Type B pancreatic cell (in vitro differentiated cells): ENCODE measurements at regions not wholly inside any gene's neighbourhood (a gene's known extent, or its start where the extent isn't known, plus 50 kb on each side); places are given as distances from the start of the nearest gene placed in this dataset.

Experiments
- DNase-seq: peaks from one replicate; pipeline ENCODE4 v3.0.0; 2021; ENCODE audit warnings: mixed read lengths; ENCODE audit not compliant: unreplicated experiment; ENCODE audit errors: extremely low spot score
- H3K27ac Mint-ChIP-seq: 2 replicates; pipeline ENCODE4 v1.8.0; 2021; ENCODE audit warnings: mild to moderate bottlenecking, mixed read lengths
- H3K27me3 Mint-ChIP-seq: 2 replicates; pipeline ENCODE4 v1.8.0; 2021; ENCODE audit warnings: mixed read lengths
- H3K36me3 Mint-ChIP-seq: 2 replicates; pipeline ENCODE4 v1.8.0; 2021; ENCODE audit warnings: mixed read lengths
- H3K4me1 Mint-ChIP-seq: one replicate; pipeline ENCODE4 v1.8.0; 2021; ENCODE audit warnings: mixed read lengths; ENCODE audit not compliant: unreplicated experiment
- H3K4me3 Mint-ChIP-seq: 2 replicates; pipeline ENCODE4 v1.8.0; 2021; ENCODE audit warnings: mild to moderate bottlenecking, mixed read lengths
- H3K9me3 Mint-ChIP-seq: 2 replicates; pipeline ENCODE4 v1.8.0; 2021; ENCODE audit warnings: mixed read lengths
- CTCF ChIP-seq: fragments of 200-600 bp; sonication (generic); conservative IDR thresholded peaks from 2 replicates; pipeline ENCODE4 v1.5.0; 2021; ENCODE audit warnings: antibody characterized with exemption, mild to moderate bottlenecking

DNA sequence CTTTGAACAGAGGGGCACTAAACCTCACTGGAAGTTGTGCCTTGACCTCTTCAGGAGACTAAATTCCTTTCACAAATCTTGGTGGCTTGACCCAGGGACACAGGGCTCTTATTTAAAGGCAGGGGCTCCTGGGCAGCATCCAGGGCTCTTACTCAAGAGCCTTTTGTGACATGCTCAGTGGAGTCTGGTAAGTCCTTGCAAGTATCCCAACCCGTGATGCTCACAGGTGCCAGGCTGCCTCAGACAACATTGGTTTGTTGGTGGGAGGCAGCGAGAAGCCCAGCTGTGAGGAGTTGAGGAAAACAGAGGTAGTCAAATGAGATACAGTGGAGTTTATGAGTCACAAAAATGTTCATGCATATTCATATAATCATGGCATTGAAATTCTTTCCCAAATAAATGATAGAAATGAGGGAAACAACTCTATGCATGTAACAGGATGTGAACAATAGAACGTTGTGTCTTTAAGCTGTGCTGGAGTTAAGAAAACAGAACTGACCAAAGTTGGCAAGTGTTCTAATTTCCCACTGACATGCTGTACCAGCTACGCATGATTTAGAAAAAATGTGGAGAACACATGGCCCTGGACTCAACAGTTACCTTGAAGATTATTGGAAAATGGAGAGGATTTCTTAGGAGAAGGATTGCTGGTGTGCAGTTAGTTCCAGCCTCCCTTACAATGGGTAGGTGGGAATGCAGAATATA, 654.5 kb upstream of the COBL start:
- no peak for TF ChIP-seq CTCF
- H3K4me3 Mint-ChIP-seq, result no peak overlapping the region
- DNase-seq, result no peak
- H3K36me3 Mint-ChIP-seq, result no peaks in the 10 kb centered on the region
- no peak overlapping the region for H3K27ac Mint-ChIP-seq
- H3K27me3 Mint-ChIP-seq, result no peaks in the 10 kb centered on the region
- no peaks in the 10 kb centered on the region for H3K4me1 Mint-ChIP-seq
- no peaks in the 10 kb centered on the region for H3K9me3 Mint-ChIP-seq

GRCh38 chr7:51968461-51968860, 651.9 kb upstream of the COBL start:
- Mint-ChIP-seq H3K27ac (no peak overlapping the region), H3K36me3 (no peaks in the 10 kb centered on the region), H3K4me3 (no peak overlapping the region), H3K27me3 (no peaks in the 10 kb centered on the region), H3K4me1 (no peaks in the 10 kb centered on the region), H3K9me3 (no peaks in the 10 kb centered on the region)
- DNase-seq, result no peak
- TF ChIP-seq CTCF, result no peak

DNA sequence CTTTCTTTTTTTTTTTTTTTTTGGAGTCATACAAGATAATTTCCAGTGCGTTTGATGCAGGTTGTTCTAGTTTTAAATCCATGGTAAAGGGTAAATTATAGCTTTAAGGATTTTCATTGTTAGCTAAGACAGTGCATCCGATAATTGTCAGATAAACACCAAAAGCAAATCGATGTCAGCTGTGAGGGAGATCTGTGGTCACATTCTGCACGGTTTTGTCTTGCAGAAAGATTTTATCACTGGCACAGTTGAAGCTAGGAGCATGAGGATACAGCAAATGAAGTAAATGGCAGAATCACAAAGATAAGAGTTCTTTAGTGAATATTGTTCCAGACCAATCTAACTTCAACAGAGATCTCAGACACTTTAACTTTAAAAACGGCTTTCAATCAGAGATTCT, 648.8 kb upstream of the COBL start:
- no peaks in the 10 kb centered on the region for H3K4me1 Mint-ChIP-seq
- no peaks in the 10 kb centered on the region for H3K27me3 Mint-ChIP-seq
- H3K9me3 Mint-ChIP-seq, result no peaks in the 10 kb centered on the region
- no peak overlapping the region for H3K4me3 Mint-ChIP-seq
- no peak overlapping the region for H3K27ac Mint-ChIP-seq
- DNase-seq, result no peak
- no peaks in the 10 kb centered on the region for H3K36me3 Mint-ChIP-seq
- no peak for TF ChIP-seq CTCF

DNA sequence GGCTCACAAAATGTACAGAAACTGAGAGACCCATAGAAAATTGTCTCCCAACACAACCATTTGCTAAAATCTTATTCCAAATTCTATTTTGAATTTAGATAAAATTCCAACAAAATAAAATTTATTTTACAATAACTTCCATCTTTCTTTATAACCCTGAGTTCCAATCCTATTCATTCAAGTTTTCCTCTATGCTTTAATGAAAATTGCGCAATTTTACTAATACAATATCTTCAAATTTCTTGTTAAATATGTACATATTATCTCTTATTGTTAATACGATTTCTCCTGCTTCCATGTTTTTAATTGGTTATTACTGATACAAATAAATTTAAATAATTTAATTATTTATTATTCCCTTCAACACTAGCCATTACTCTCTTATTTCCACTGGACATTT, 645.2 kb upstream of the COBL start:
- no peak for TF ChIP-seq CTCF
- Mint-ChIP-seq H3K9me3 (peaks cover 5% of the 10 kb centered on the region), H3K4me3 (no peak overlapping the region), H3K27me3 (no peaks in the 10 kb centered on the region), H3K36me3 (no peaks in the 10 kb centered on the region), H3K4me1 (no peaks in the 10 kb centered on the region), H3K27ac (no peak overlapping the region)
- DNase-seq, result no peak

DNA sequence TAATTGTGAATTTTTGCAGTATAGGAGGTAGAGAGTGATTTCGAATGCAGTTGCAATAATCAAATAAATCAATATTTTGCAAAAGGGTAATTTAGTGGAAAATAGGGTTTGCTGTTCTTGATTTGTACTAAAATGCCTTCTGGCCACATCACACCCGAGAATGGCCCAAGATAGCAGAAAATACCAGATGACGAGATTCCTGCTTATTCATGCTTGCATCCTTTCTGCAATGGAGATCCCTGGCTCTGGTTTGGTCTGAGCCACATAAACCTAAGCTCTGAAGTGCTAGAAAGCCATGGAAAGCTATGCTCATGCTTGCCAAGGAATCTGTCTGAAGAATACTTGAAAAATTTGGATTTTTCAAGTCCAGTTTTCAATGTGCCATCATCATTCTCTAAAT, 634.2 kb upstream of the COBL start:
- peaks cover 8% of the 10 kb centered on the region for H3K4me1 Mint-ChIP-seq
- no peak overlapping the region for H3K27ac Mint-ChIP-seq
- DNase-seq, result no peak

More for the DNA sequence above, 634.2 kb upstream of the COBL start:
- Mint-ChIP-seq H3K27me3 (no peaks in the 10 kb centered on the region), H3K4me3 (no peak overlapping the region), H3K36me3 (no peaks in the 10 kb centered on the region), H3K9me3 (peaks cover 4% of the 10 kb centered on the region)
- no peak for TF ChIP-seq CTCF
